Tibial artery (tissue), 4 donors: ENCODE measurements at regions not wholly inside any gene's neighbourhood (a gene's known extent, or its start where the extent isn't known, plus 50 kb on each side); places are given as distances from the start of the nearest gene placed in this dataset.

Experiments used
- DNase-seq, 2 donors: peaks; one replicate each; pipeline ENCODE4 v3.0.0-alpha.2; 2019
- H3K27ac ChIP-seq, 2 donors: fragments of 200-600 bp; sonication (generic) in 1 of 2; 1 replicate in 1 of 2; 2 replicates in 1 of 2; pipeline ENCODE4 v1.5.1; 2018 to 2019; ENCODE audit warnings: mild to moderate bottlenecking in 1 of 2
- H3K27me3 ChIP-seq, 2 donors: fragments of 200-600 bp; sonication (generic) in 1 of 2; one replicate each; pipeline versions ENCODE4 v1.5.1 to v1.6.0; 2016 to 2019
- H3K36me3 ChIP-seq, 3 donors: fragments of 200-600 bp; sonication (generic) in 2 of 3; one replicate each; pipeline ENCODE4 v1.5.1; 2016 to 2019; ENCODE audit warnings: mild to moderate bottlenecking in 2 of 3
- H3K4me1 ChIP-seq, 4 donors: fragments of 200-600 bp; sonication (generic) in 2 of 4; 1 replicate in 3 of 4; 2 replicates in 1 of 4; pipeline ENCODE4 v1.5.1; 2016 to 2019
- H3K4me3 ChIP-seq, 2 donors: fragments of 200-600 bp; sonication (generic) in 1 of 2; 1 replicate in 1 of 2; 2 replicates in 1 of 2; pipeline ENCODE4 v1.5.1; 2018 to 2019; ENCODE audit warnings: mild to moderate bottlenecking in 2 of 2
- H3K9me3 ChIP-seq, 3 donors: fragments of 200-600 bp; sonication (generic) in 1 of 3; one replicate each; pipeline ENCODE4 v1.5.1; 2016 to 2019
- intact Hi-C: fragments of 100-400 bp; cut with DNase I; formaldehyde crosslinking; loops from one replicate; pipeline ENCODE4 v1.15.0; 2023; ENCODE audit warnings: low total_unique reads
- TF ChIP-seq, protein P1 (sequence below), 2 experiments: fragments of 200-600 bp in 1 of 2; fragments of 450-650 bp in 1 of 2; IDR thresholded peaks; one replicate each; pipeline ENCODE4 v1.5.1; 2017 to 2019; ENCODE audit warnings: antibody characterized with exemption in 2 of 2, mild to moderate bottlenecking in 1 of 2, moderate library complexity in 1 of 2

- H3K4me3 ChIP-seq, result no peak overlapping the region
- no peak for DNase-seq
- H3K9me3 ChIP-seq, result no peaks in the 10 kb centered on the region
- H3K4me1 ChIP-seq, result no peaks in the 10 kb centered on the region
- H3K27me3 ChIP-seq, result no peaks in the 10 kb centered on the region
- TF ChIP-seq, protein P1, sequence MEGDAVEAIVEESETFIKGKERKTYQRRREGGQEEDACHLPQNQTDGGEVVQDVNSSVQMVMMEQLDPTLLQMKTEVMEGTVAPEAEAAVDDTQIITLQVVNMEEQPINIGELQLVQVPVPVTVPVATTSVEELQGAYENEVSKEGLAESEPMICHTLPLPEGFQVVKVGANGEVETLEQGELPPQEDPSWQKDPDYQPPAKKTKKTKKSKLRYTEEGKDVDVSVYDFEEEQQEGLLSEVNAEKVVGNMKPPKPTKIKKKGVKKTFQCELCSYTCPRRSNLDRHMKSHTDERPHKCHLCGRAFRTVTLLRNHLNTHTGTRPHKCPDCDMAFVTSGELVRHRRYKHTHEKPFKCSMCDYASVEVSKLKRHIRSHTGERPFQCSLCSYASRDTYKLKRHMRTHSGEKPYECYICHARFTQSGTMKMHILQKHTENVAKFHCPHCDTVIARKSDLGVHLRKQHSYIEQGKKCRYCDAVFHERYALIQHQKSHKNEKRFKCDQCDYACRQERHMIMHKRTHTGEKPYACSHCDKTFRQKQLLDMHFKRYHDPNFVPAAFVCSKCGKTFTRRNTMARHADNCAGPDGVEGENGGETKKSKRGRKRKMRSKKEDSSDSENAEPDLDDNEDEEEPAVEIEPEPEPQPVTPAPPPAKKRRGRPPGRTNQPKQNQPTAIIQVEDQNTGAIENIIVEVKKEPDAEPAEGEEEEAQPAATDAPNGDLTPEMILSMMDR (IDR thresholded peaks at IDR 0.05), result no peak
- intact Hi-C loops, result no loop called here
- no peak overlapping the region for H3K27ac ChIP-seq
- H3K36me3 ChIP-seq, result no peaks in the 10 kb centered on the region
Measured at GRCh38 chr12:42957136-42957535, 367.6 kb upstream of the PRICKLE1 start.

DNA sequence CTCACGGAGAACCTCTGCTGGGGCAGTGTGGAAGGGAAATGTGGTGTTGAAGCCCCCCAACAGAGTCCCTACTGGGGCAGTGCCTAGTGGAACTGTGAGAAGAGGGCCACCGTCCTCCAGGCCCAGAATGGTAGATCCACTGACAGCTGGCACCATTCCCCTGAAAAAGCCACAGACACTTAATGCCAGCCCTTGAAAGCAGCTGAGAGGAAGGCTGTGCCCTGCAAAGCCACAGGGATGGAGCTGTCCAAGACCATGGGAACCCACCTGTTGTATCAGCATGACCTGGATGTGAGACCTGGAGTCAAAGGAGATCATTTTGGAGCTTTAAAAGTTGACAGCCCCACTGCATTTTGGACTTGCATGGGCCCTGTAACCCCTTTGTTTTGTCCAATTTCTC lies 363.5 kb upstream of the PRICKLE1 start:
- intact Hi-C loops, result no loop called here

GRCh38 chr12:42946871-42947381 lies 357.4 kb upstream of the PRICKLE1 start:
- intact Hi-C loops, result no loop called here
- Histone ChIP-seq H3K4me3 (no peak overlapping the region), H3K27ac (no peak overlapping the region), H3K9me3 (peaks cover 0 to 19% (median 17%) of the 10 kb centered on the region in 3 donors), H3K27me3 (no peaks in the 10 kb centered on the region), H3K36me3 (no peaks in the 10 kb centered on the region), H3K4me1 (no peaks in the 10 kb centered on the region)
- TF ChIP-seq, protein P1 (IDR thresholded peaks at IDR 0.05), result no peak
- no peak for DNase-seq

More for the DNA sequence above, 363.5 kb upstream of the PRICKLE1 start:
- no peaks in the 10 kb centered on the region for H3K4me1 ChIP-seq
- DNase-seq, result no peak
- H3K9me3 ChIP-seq, result no peaks in the 10 kb centered on the region
- H3K36me3 ChIP-seq, result no peaks in the 10 kb centered on the region
- TF ChIP-seq, protein P1 (IDR thresholded peaks at IDR 0.05), result no peak
- no peak overlapping the region for H3K4me3 ChIP-seq
- no peaks in the 10 kb centered on the region for H3K27me3 ChIP-seq
- no peak overlapping the region for H3K27ac ChIP-seq

GRCh38 chr12:42945927-42946326 lies 356.4 kb upstream of the PRICKLE1 start:
- H3K27me3 ChIP-seq, result no peaks in the 10 kb centered on the region
- intact Hi-C loops, result no loop called here
- no peaks in the 10 kb centered on the region for H3K4me1 ChIP-seq
- DNase-seq, result no peak
- peaks cover 0 to 27% (median 22%) of the 10 kb centered on the region in 3 donors for H3K9me3 ChIP-seq
- no peak overlapping the region for H3K4me3 ChIP-seq
- H3K27ac ChIP-seq, result no peak overlapping the region
- H3K36me3 ChIP-seq, result no peaks in the 10 kb centered on the region
- TF ChIP-seq, protein P1 (IDR thresholded peaks at IDR 0.05), result no peak

GRCh38 chr12:42944516-42944915 lies 355.0 kb upstream of the PRICKLE1 start:
- TF ChIP-seq, protein P1 (IDR thresholded peaks at IDR 0.05), result no peak
- Histone ChIP-seq H3K4me1 (no peaks in the 10 kb centered on the region), H3K36me3 (no peaks in the 10 kb centered on the region), H3K9me3 (peaks cover 0 to 35% (median 23%) of the 10 kb centered on the region in 3 donors), H3K4me3 (no peak overlapping the region), H3K27me3 (no peaks in the 10 kb centered on the region), H3K27ac (no peak overlapping the region)
- intact Hi-C loops, result no loop called here
- DNase-seq, result no peak

- Histone ChIP-seq H3K27me3 (no peaks in the 10 kb centered on the region), H3K36me3 (no peaks in the 10 kb centered on the region), H3K4me3 (no peak overlapping the region), H3K27ac (no peak overlapping the region), H3K4me1 (no peaks in the 10 kb centered on the region), H3K9me3 (peaks cover 0 to 18% (median 11%) of the 10 kb centered on the region in 3 donors)
- no peak for DNase-seq
- intact Hi-C loops, result no loop called here
- TF ChIP-seq, protein P1 (IDR thresholded peaks at IDR 0.05), result no peak
Measured at GRCh38 chr12:42936991-42937390, 347.4 kb upstream of the PRICKLE1 start.
